ENCODE measurements at regions not wholly inside any gene's neighbourhood (a gene's known extent, or its start where the extent isn't known, plus 50 kb on each side); places are given as distances from the start of the nearest gene placed in this dataset.

DNA sequence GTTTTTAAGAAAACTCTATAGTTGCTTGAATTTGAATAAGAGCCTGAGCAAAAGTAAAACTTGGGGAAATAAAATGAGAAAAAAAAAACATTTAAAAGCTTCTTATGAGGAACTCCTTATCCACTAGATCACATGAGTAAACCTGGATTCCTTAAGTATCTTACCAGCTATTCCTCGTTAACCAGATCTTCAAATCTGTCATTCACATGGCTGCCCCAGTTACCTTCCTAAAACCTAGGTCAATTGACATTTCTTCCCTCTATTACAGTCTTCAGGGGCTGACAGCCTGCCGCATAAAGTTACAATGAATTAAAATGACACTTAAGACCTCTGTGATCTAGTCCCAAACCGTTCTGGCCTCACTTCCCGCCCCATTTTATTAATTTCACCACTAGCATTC is 583.6 kb downstream of the NR2F2 start:
- TF ChIP-seq, protein P1, sequence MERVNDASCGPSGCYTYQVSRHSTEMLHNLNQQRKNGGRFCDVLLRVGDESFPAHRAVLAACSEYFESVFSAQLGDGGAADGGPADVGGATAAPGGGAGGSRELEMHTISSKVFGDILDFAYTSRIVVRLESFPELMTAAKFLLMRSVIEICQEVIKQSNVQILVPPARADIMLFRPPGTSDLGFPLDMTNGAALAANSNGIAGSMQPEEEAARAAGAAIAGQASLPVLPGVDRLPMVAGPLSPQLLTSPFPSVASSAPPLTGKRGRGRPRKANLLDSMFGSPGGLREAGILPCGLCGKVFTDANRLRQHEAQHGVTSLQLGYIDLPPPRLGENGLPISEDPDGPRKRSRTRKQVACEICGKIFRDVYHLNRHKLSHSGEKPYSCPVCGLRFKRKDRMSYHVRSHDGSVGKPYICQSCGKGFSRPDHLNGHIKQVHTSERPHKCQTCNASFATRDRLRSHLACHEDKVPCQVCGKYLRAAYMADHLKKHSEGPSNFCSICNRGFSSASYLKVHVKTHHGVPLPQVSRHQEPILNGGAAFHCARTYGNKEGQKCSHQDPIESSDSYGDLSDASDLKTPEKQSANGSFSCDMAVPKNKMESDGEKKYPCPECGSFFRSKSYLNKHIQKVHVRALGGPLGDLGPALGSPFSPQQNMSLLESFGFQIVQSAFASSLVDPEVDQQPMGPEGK (CRISPR knock-in tag; IDR thresholded peaks at IDR 0.05; ENCODE audit: borderline replicate concordance): no peak
- no peak for TF ChIP-seq OSR1 (CRISPR knock-in tag; IDR thresholded peaks at IDR 0.05)
- no peak for TF ChIP-seq CREB5 (CRISPR knock-in tag; IDR thresholded peaks at IDR 0.05; ENCODE audit: low read depth)
- TF ChIP-seq SNAI2 (CRISPR knock-in tag; IDR thresholded peaks at IDR 0.05): no peak
- TF ChIP-seq ZNF8 (CRISPR knock-in tag; IDR thresholded peaks at IDR 0.05): no peak
- TF ChIP-seq TSHZ2 (CRISPR knock-in tag; IDR thresholded peaks at IDR 0.05): no peak
- no peak for TF ChIP-seq ZFP30 (CRISPR knock-in tag; IDR thresholded peaks at IDR 0.05)
- no peak for TF ChIP-seq TCF4 (CRISPR knock-in tag; IDR thresholded peaks at IDR 0.05; ENCODE audit: borderline replicate concordance)
- TF ChIP-seq ZNF70 (CRISPR knock-in tag; IDR thresholded peaks at IDR 0.05): no peak
- no peak for TF ChIP-seq ZFP3 (CRISPR knock-in tag; IDR thresholded peaks at IDR 0.05)
- TF ChIP-seq PPARA (CRISPR knock-in tag; IDR thresholded peaks at IDR 0.05; ENCODE audit: borderline replicate concordance): no peak
- TF ChIP-seq CSDC2 (CRISPR knock-in tag; IDR thresholded peaks at IDR 0.05): no peak
- TF ChIP-seq GLIS3 (CRISPR knock-in tag; IDR thresholded peaks at IDR 0.05): no peak

Measured in SK-N-SH treated with all-trans-retinoic acid at 6 μM for 48 hours (cell line).